H9 (cell line): ENCODE measurements at regions not wholly inside any gene's neighbourhood (a gene's known extent, or its start where the extent isn't known, plus 50 kb on each side); places are given as distances from the start of the nearest gene placed in this dataset.
"Not testable (repeated sequence)": the region's sequence is repeated elsewhere in the genome, so short reads cannot be mapped to it uniquely, and the experiment has no call there.

Experiments used
- DNase-seq: peaks from one replicate; pipeline ENCODE4 v3.0.0-alpha.2; 2017
- H2AFZ ChIP-seq: one replicate; pipeline ENCODE4 v1.6.1; 2013; ENCODE audit warnings: mild to moderate bottlenecking, low read length, control low read depth, moderate library complexity
- H2AK5ac ChIP-seq: 2 replicates; pipeline ENCODE4 v1.6.1; 2013; ENCODE audit warnings: low read length, control low read depth, mixed read lengths; ENCODE audit not compliant: insufficient read length
- H2BK120ac ChIP-seq: one replicate; pipeline ENCODE4 v1.6.1; 2013; ENCODE audit warnings: low read depth, mild to moderate bottlenecking, low read length, control low read depth, inconsistent platforms; ENCODE audit not compliant: poor library complexity, severe bottlenecking
- H2BK12ac ChIP-seq: 2 replicates; pipeline ENCODE4 v1.6.1; 2013; ENCODE audit warnings: low read length, control low read depth, mixed read lengths, low read depth; ENCODE audit not compliant: insufficient read length
- H2BK15ac ChIP-seq: 2 replicates; pipeline ENCODE4 v1.6.1; 2013; ENCODE audit warnings: low read depth, low read length, control low read depth
- H2BK20ac ChIP-seq: one replicate; pipeline ENCODE4 v1.6.1; 2013; ENCODE audit warnings: low read depth, mild to moderate bottlenecking, low read length, control low read depth, inconsistent platforms; ENCODE audit not compliant: poor library complexity, severe bottlenecking
- H2BK5ac ChIP-seq: 2 replicates; pipeline ENCODE4 v1.6.1; 2013; ENCODE audit warnings: low read length, control low read depth, mixed read lengths; ENCODE audit not compliant: insufficient read length
- H3K14ac ChIP-seq: 2 replicates; pipeline ENCODE4 v1.6.1; 2013; ENCODE audit warnings: low read length, control low read depth; ENCODE audit not compliant: insufficient read depth
- H3K18ac ChIP-seq: 2 replicates; pipeline ENCODE4 v1.6.1; 2013; ENCODE audit warnings: low read depth, mild to moderate bottlenecking, mixed read lengths, low read length, control low read depth; ENCODE audit not compliant: insufficient read length
- H3K23ac ChIP-seq: 2 replicates; pipeline ENCODE4 v1.6.1; 2013; ENCODE audit warnings: low read length, control low read depth, mixed read lengths, low read depth; ENCODE audit not compliant: insufficient read length
- H3K23me2 ChIP-seq: 2 replicates; pipeline ENCODE4 v1.6.1; 2013; ENCODE audit warnings: low read depth, mild to moderate bottlenecking, mixed read lengths, low read length, control low read depth; ENCODE audit not compliant: insufficient read length, poor library complexity, severe bottlenecking
- H3K27ac ChIP-seq: 2 replicates; pipeline ENCODE4 v1.5.1; 2013; ENCODE audit warnings: low read length, control low read depth, mixed read lengths, low read depth; ENCODE audit not compliant: insufficient read length
- H3K27me3 ChIP-seq: 2 replicates; pipeline ENCODE4 v1.6.1; 2013; ENCODE audit warnings: low read length, control low read depth, inconsistent platforms; ENCODE audit not compliant: insufficient read depth
- H3K4ac ChIP-seq: 2 replicates; pipeline ENCODE4 v1.6.1; 2013; ENCODE audit warnings: low read depth, mild to moderate bottlenecking, control low read depth, inconsistent platforms, low read length, moderate library complexity
- H3K4me1 ChIP-seq: 2 replicates; pipeline ENCODE4 v1.6.1; 2013; ENCODE audit warnings: low read length, control low read depth, inconsistent platforms; ENCODE audit not compliant: insufficient read depth
- H3K4me2 ChIP-seq: 2 replicates; pipeline ENCODE4 v1.6.1; 2013; ENCODE audit warnings: low read length, control low read depth, mixed read lengths; ENCODE audit not compliant: insufficient read length, insufficient read depth
- H3K56ac ChIP-seq: 2 replicates; pipeline ENCODE4 v1.6.1; 2013; ENCODE audit warnings: low read depth, mild to moderate bottlenecking, mixed read lengths, low read length, control low read depth; ENCODE audit not compliant: insufficient read length
- H3K79me1 ChIP-seq: 2 replicates; pipeline ENCODE4 v1.6.1; 2013; ENCODE audit warnings: low read depth, mild to moderate bottlenecking, moderate library complexity, low read length, control low read depth, inconsistent platforms; ENCODE audit not compliant: insufficient read depth, poor library complexity, severe bottlenecking
- H3K79me2 ChIP-seq: 2 replicates; pipeline ENCODE4 v1.6.1; 2013; ENCODE audit warnings: low read length, control low read depth, inconsistent platforms; ENCODE audit not compliant: insufficient read depth
- H3K9ac ChIP-seq: 2 replicates; pipeline ENCODE4 v1.6.1; 2013; ENCODE audit warnings: low read length, control low read depth, mixed read lengths; ENCODE audit not compliant: insufficient read length; ENCODE audit errors: extremely low read depth
- H3K9me3 ChIP-seq: one replicate; pipeline ENCODE4 v1.6.1; 2013; ENCODE audit warnings: low read depth, low read length, inconsistent platforms; ENCODE audit not compliant: control insufficient read depth
- H3T11ph ChIP-seq: one replicate; pipeline ENCODE4 v1.6.1; 2013; ENCODE audit warnings: mild to moderate bottlenecking, low read length, control low read depth, inconsistent platforms
- H4K20me1 ChIP-seq: one replicate; pipeline ENCODE4 v1.6.1; 2013; ENCODE audit not compliant: control insufficient read depth, insufficient read length, insufficient read depth
- H4K5ac ChIP-seq: 2 replicates; pipeline ENCODE4 v1.6.1; 2013; ENCODE audit warnings: low read depth, mild to moderate bottlenecking, mixed read lengths, low read length, control low read depth; ENCODE audit not compliant: insufficient read length
- H4K8ac ChIP-seq: replicated peaks from 2 replicates; pipeline ENCODE4 v1.6.1; 2013; ENCODE audit warnings: low read length, control low read depth, mixed read lengths, low read depth; ENCODE audit not compliant: insufficient read length
- H4K91ac ChIP-seq: 2 replicates; pipeline ENCODE4 v1.6.1; 2013; ENCODE audit warnings: low read depth, mild to moderate bottlenecking, moderate library complexity, mixed read lengths, low read length, control low read depth; ENCODE audit not compliant: insufficient read length
- H3K27ac Mint-ChIP-seq, 3 experiments: 2 replicates in 2 of 3; 3 replicates in 1 of 3; pipeline ENCODE4 v1.8.0; 2020 to 2021; ENCODE audit warnings: mixed read lengths in 3 of 3, mild to moderate bottlenecking in 1 of 3, moderate library complexity in 1 of 3
- H3K27me3 Mint-ChIP-seq: 2 replicates; pipeline ENCODE4 v1.8.0; 2021; ENCODE audit warnings: low read depth, mild to moderate bottlenecking, moderate library complexity, mixed read lengths
- H3K36me3 Mint-ChIP-seq, 3 experiments: 2 replicates in 2 of 3; 3 replicates in 1 of 3; pipeline ENCODE4 v1.8.0; 2020 to 2021; ENCODE audit warnings: low read depth in 3 of 3, mixed read lengths in 3 of 3; ENCODE audit not compliant: insufficient read depth in 1 of 3
- H3K4me1 Mint-ChIP-seq, 2 experiments: 2 replicates each; pipeline ENCODE4 v1.8.0; 2020; ENCODE audit warnings: mixed read lengths in 2 of 2
- H3K4me3 Mint-ChIP-seq, 2 experiments: 2 replicates in 1 of 2; 3 replicates in 1 of 2; pipeline ENCODE4 v1.8.0; 2020 to 2021; ENCODE audit warnings: mild to moderate bottlenecking in 2 of 2, mixed read lengths in 2 of 2, moderate library complexity in 1 of 2
- H3K9me3 Mint-ChIP-seq, 2 experiments: 2 replicates in 1 of 2; 3 replicates in 1 of 2; pipeline ENCODE4 v1.8.0; 2020; ENCODE audit warnings: mild to moderate bottlenecking in 2 of 2, mixed read lengths in 2 of 2, moderate library complexity in 1 of 2
- WGBS: extraction: QIAGEN DNeasy Blood & Tissue Kit; methylation state at CpG from one replicate; pipeline ENCODE4 v1.1.7; 2013; ENCODE audit warnings: missing lambda C conversion rate, low lambda C conversion rate, mixed read lengths; ENCODE audit not compliant: insufficient read length; ENCODE audit errors: extremely low coverage; 5-methylcytosine and 5-hydroxymethylcytosine counted together
- TF ChIP-seq, protein P1 (sequence below): fragments of 200-600 bp; sonication (generic); conservative IDR thresholded peaks from 3 replicates; pipeline ENCODE4 v1.8.0; 2021; ENCODE audit warnings: antibody characterized with exemption, mild to moderate bottlenecking

- no peak overlapping the region for H3K4me2 ChIP-seq
- H2BK5ac ChIP-seq = no peak overlapping the region
- H3K79me2 ChIP-seq = no peaks in the 10 kb centered on the region
- no peak for DNase-seq
- Mint-ChIP-seq H3K27ac (no peak overlapping the region), H3K27me3 (no peaks in the 10 kb centered on the region), H3K9me3 (no peaks in the 10 kb centered on the region), H3K4me1 (peaks cover 4% of the 10 kb centered on the region in 2 experiments; a peak in 2 of 4 replicates), H3K36me3 (no peaks in the 10 kb centered on the region), H3K4me3 (no peak overlapping the region)
- H3T11ph ChIP-seq = no peak overlapping the region
- H2BK120ac ChIP-seq = no peak overlapping the region
- no peaks in the 10 kb centered on the region for H3K27me3 ChIP-seq
- H4K8ac ChIP-seq = no peak overlapping the region
- no peak overlapping the region for H3K18ac ChIP-seq
- TF ChIP-seq, protein P1, sequence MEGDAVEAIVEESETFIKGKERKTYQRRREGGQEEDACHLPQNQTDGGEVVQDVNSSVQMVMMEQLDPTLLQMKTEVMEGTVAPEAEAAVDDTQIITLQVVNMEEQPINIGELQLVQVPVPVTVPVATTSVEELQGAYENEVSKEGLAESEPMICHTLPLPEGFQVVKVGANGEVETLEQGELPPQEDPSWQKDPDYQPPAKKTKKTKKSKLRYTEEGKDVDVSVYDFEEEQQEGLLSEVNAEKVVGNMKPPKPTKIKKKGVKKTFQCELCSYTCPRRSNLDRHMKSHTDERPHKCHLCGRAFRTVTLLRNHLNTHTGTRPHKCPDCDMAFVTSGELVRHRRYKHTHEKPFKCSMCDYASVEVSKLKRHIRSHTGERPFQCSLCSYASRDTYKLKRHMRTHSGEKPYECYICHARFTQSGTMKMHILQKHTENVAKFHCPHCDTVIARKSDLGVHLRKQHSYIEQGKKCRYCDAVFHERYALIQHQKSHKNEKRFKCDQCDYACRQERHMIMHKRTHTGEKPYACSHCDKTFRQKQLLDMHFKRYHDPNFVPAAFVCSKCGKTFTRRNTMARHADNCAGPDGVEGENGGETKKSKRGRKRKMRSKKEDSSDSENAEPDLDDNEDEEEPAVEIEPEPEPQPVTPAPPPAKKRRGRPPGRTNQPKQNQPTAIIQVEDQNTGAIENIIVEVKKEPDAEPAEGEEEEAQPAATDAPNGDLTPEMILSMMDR = no peak
- H2BK12ac ChIP-seq = no peak overlapping the region
- no peak overlapping the region for H3K4ac ChIP-seq
- no peaks in the 10 kb centered on the region for H3K79me1 ChIP-seq
- no CpG with 5 or more reads among the region's 3 CpGs for WGBS
- no peak overlapping the region for H3K14ac ChIP-seq
- H4K20me1 ChIP-seq = no peaks in the 10 kb centered on the region
- no peaks in the 10 kb centered on the region for H3K23me2 ChIP-seq
- H2BK20ac ChIP-seq = no peak overlapping the region
- no peak overlapping the region for H3K23ac ChIP-seq
- no peak overlapping the region for H3K27ac ChIP-seq
- H2AFZ ChIP-seq = no peak overlapping the region
- H3K9ac ChIP-seq = no peak overlapping the region
- no peak overlapping the region for H4K5ac ChIP-seq
- H3K9me3 ChIP-seq = no peaks in the 10 kb centered on the region
- H3K56ac ChIP-seq = no peak overlapping the region
- H2BK15ac ChIP-seq = no peak overlapping the region
- no peak overlapping the region for H4K91ac ChIP-seq
- H3K4me1 ChIP-seq = no peaks in the 10 kb centered on the region
- no peak overlapping the region for H2AK5ac ChIP-seq
Measured at GRCh38 chr10:59432207-59432900, 70.0 kb upstream of the FAM13C start.

DNA sequence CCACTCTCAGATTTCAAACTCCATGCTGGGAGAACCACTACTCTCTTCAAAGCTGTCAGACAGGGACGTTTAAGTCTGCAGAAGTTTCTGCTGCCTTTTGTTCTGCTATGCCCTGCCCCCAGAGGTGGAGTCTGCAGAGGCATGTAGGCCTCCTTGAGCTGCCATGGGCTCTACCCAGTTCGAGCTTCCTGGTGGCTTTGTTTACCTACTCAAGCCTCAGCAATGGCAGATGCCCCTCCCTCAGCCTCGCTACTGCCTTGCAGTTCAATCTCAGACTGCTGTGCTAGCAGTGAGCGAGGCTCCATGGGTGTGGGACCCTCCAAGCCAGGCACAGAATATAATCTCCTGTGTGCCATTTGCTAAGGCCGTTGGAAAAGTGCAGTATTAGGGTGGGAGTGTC, 51.4 kb upstream of the FAM13C start:
- H3K14ac ChIP-seq, H3K4me2 ChIP-seq, H3K27ac Mint-ChIP-seq, H4K5ac ChIP-seq, H2AK5ac ChIP-seq, H2BK20ac ChIP-seq, H3K79me2 ChIP-seq, H3K4ac ChIP-seq, H3K9me3 ChIP-seq, H3K27ac ChIP-seq, H2BK5ac ChIP-seq, H3K4me1 Mint-ChIP-seq, H4K20me1 ChIP-seq, H2AFZ ChIP-seq, H3K56ac ChIP-seq, H3K18ac ChIP-seq, H2BK15ac ChIP-seq, H2BK120ac ChIP-seq, H3K4me3 Mint-ChIP-seq, H3K27me3 Mint-ChIP-seq, H3K27me3 ChIP-seq, H4K8ac ChIP-seq, H3K4me1 ChIP-seq, H3K36me3 Mint-ChIP-seq, H3K9ac ChIP-seq, H3T11ph ChIP-seq, H4K91ac ChIP-seq, H2BK12ac ChIP-seq, H3K79me1 ChIP-seq, H3K23me2 ChIP-seq, H3K23ac ChIP-seq: not testable (repeated sequence)
- peak; percentile 34 for DNase-seq
- WGBS = no CpG with 5 or more reads among the region's 5 CpGs
- H3K9me3 Mint-ChIP-seq = peaks cover 9 to 17% of the 10 kb centered on the region in 2 experiments; a peak in 4 of 5 replicates
